ENCODE measurements at regions not wholly inside any gene's neighbourhood (a gene's known extent, or its start where the extent isn't known, plus 50 kb on each side); places are given as distances from the start of the nearest gene placed in this dataset.

- Histone ChIP-seq H3K27ac (peak overlapping the region; percentile 63 to 76), H3K4me3 (no peak overlapping the region)
- no peak for TF ChIP-seq CTCF (IDR thresholded peaks at IDR 0.05)
- DNase-seq (ENCODE audit: low spot score): no peak
Observed at GRCh38 chrX:13478740-13479451, 90.5 kb upstream of the EGFL6 start.

- H3K27ac ChIP-seq: no peak overlapping the region
- H3K4me3 ChIP-seq: no peak overlapping the region
- DNase-seq (ENCODE audit: low spot score): no peak
- TF ChIP-seq CTCF (IDR thresholded peaks at IDR 0.05): no peak
Observed at GRCh38 chrX:13476384-13476783, 93.0 kb upstream of the EGFL6 start.

DNA sequence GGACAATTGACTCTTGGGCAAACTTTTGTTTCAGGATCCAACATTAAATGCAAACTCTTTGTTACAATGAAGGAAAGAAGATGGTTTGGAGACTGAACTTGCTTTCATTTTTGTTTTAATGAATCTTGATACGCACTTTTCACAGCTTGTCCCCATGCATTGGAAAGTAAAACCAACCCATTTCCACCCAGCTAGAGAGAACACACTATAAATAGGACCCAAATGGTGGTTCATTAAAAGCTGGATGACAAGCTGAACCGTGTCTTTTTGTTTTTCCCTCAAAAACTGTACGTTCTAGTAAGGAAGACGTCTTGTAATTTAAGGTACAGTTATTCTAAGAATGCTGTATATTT is 95.3 kb upstream of the EGFL6 start:
- Histone ChIP-seq H3K4me3 (peak overlapping the region; percentile 30), H3K27ac (peak overlapping the region; percentile 50 to 71)
- no peak for TF ChIP-seq CTCF (IDR thresholded peaks at IDR 0.05)
- no peak for DNase-seq (ENCODE audit: low spot score)

DNA sequence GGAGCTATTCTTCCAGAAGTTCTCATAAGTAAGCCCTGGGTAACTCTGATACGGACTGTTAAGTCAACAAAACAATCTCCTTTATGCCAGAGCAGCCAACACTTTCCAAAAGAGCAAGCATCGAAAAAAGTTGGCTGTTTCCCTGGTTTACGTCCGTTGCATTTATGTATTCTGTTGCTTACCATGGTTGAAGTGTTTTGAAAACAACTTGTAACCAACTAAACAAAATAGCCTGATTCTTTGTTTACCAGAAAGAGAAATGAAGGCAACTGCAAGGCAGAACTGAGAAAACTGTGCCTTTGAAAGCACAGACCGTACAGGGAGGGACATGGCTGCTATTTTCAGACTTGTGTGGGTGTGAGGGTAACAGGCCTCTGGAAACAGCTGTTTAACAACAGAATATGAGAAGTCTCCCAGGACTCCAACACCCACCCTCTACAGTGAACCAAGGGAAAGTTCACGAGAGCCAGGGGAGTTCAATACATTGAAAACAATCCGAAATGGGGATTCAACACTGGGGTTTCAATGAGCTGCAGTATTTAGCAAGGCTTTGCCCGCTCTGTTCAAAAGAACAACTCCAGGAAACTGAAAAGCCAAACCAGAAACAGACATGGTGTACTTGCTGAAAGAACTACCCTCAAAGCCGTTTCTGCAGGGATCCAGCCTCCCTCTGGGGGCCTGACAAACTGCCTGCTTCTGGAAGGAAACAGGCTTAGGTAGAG is 95.8 kb upstream of the EGFL6 start:
- Histone ChIP-seq H3K27ac (peak overlapping the region; percentile 50 to 71), H3K4me3 (peak overlapping the region; percentile 30)
- TF ChIP-seq CTCF (IDR thresholded peaks at IDR 0.05): no peak
- no peak for DNase-seq (ENCODE audit: low spot score)

DNA sequence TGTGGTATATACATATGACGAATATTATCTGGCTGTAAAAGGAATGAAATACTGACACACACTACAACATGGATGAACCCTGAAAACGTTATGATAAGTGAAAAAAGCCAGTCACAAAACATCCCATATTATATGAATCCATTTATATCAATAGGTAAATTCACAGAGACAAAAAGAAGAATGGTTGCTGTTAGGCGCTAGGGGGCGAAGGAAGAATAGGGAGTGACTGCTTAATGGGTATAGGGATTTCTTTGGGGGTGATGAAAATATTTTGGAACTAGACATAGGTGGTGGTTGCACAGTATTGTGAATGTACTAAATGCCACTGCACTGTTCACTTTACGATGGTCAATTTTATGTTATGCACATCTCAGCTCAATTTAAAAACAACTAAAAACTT is 96.4 kb upstream of the EGFL6 start:
- DNase-seq (ENCODE audit: low spot score): no peak
- Histone ChIP-seq H3K4me3 (no peak overlapping the region), H3K27ac (peak overlapping the region; percentile 50 to 71)
- no peak for TF ChIP-seq CTCF (IDR thresholded peaks at IDR 0.05)

DNA sequence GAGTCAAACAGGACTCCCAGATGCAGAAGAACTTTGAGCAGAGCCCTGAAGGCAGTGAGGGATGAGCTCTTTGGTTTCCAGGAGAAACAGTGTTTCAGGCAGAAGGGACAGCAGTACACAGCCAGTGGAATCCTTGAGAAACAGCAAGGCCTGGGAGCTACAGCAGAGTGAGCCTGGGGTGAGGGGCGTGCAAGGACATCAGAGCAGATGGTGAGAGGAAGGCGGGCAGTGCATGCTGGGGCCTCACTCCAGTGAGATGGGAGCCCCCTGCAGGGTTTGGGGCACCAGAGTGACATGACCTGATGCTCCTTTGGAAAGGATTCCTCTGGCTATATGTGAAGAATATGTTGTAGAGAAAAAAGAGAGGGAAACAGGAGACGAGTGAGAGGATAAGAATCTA is 98.1 kb upstream of the EGFL6 start:
- Histone ChIP-seq H3K27ac (no peak overlapping the region), H3K4me3 (no peak overlapping the region)
- DNase-seq (ENCODE audit: low spot score): no peak
- TF ChIP-seq CTCF (IDR thresholded peaks at IDR 0.05): no peak

DNA sequence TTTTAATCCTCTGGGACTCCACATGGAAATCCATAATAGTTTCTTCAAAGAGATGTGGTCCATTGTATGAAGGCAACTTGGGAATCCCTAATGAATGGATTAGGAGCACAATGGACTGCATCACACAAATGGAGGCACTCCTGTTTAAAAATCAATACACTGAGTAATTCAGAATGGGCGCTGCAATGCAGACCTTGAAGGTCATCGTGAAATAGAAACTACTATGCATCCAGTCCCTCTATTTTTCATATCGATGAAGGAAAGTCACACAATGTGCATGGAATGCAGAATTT is 98.8 kb upstream of the EGFL6 start:
- no peak for TF ChIP-seq CTCF (IDR thresholded peaks at IDR 0.05)
- DNase-seq (ENCODE audit: low spot score): no peak
- Histone ChIP-seq H3K4me3 (no peak overlapping the region), H3K27ac (no peak overlapping the region)

Data from coronary artery (tissue), 2 donors.